ENCODE measurements at regions not wholly inside any gene's neighbourhood (a gene's known extent, or its start where the extent isn't known, plus 50 kb on each side); places are given as distances from the start of the nearest gene placed in this dataset.

GRCh38 chr2:220815698-220816097 lies 756.4 kb downstream of the EPHA4 start:
- Histone ChIP-seq H3K18ac (ENCODE audit: insufficient read length, low read depth, low read length) (no peak overlapping the region), H3T11ph (ENCODE audit: low read length) (no peak overlapping the region), H3K14ac (ENCODE audit: insufficient read depth, low read length) (no peak overlapping the region), H2BK12ac (ENCODE audit: insufficient read length, low read depth, low read length) (no peak overlapping the region), H4K20me1 (ENCODE audit: control insufficient read depth, insufficient read depth, insufficient read length) (no peaks in the 10 kb centered on the region), H3K79me2 (ENCODE audit: insufficient read depth, low read length) (no peaks in the 10 kb centered on the region), H2BK5ac (ENCODE audit: insufficient read length, low read length) (no peak overlapping the region), H2BK120ac (ENCODE audit: low read depth, low read length, poor library complexity, severe bottlenecking) (no peak overlapping the region), H4K91ac (ENCODE audit: insufficient read length, low read depth, low read length) (no peak overlapping the region), H2BK20ac (ENCODE audit: low read depth, low read length, poor library complexity, severe bottlenecking) (no peak overlapping the region), H3K9ac (ENCODE audit: extremely low read depth, insufficient read length, low read length) (no peak overlapping the region), H3K27me3 (ENCODE audit: insufficient read depth, low read length) (no peaks in the 10 kb centered on the region), H3K23me2 (ENCODE audit: insufficient read length, low read depth, low read length, poor library complexity, severe bottlenecking) (no peaks in the 10 kb centered on the region), H2BK15ac (ENCODE audit: low read depth, low read length) (no peak overlapping the region), H4K8ac (replicated peaks; ENCODE audit: insufficient read length, low read depth, low read length) (no peak overlapping the region), H3K56ac (ENCODE audit: insufficient read length, low read depth, low read length) (no peak overlapping the region), H3K4me1 (ENCODE audit: insufficient read depth, low read length) (no peaks in the 10 kb centered on the region), H2AK5ac (ENCODE audit: insufficient read length, low read length) (no peak overlapping the region), H2AFZ (ENCODE audit: low read length) (no peak overlapping the region), H3K23ac (ENCODE audit: insufficient read length, low read depth, low read length) (no peak overlapping the region), H3K27ac (ENCODE audit: insufficient read length, low read depth, low read length) (no peak overlapping the region), H3K9me3 (ENCODE audit: control insufficient read depth, low read depth, low read length) (no peaks in the 10 kb centered on the region), H3K79me1 (ENCODE audit: insufficient read depth, low read depth, low read length, poor library complexity, severe bottlenecking) (no peaks in the 10 kb centered on the region), H3K4ac (ENCODE audit: low read depth, low read length) (no peak overlapping the region), H4K5ac (ENCODE audit: insufficient read length, low read depth, low read length) (no peak overlapping the region), H3K4me2 (ENCODE audit: insufficient read depth, insufficient read length, low read length) (no peak overlapping the region)
- H3K4me1 Mint-ChIP-seq, result no peaks in the 10 kb centered on the region
- peaks cover 9 to 12% of the 10 kb centered on the region in 2 experiments; a peak in 4 of 5 replicates for H3K9me3 Mint-ChIP-seq
- H3K27ac Mint-ChIP-seq, result no peak overlapping the region
- no peak overlapping the region for H3K4me3 Mint-ChIP-seq
- no peak for TF ChIP-seq CTCF (conservative IDR thresholded peaks at IDR 0.05)
- no peaks in the 10 kb centered on the region for H3K27me3 Mint-ChIP-seq (ENCODE audit: low read depth)
- WGBS (ENCODE audit: extremely low coverage, insufficient read length, low lambda C conversion rate), result no CpG with 5 or more reads among the region's 2 CpGs
- H3K36me3 Mint-ChIP-seq (ENCODE audit: insufficient read depth in 1 of 3, low read depth in 3 of 3), result 0 out of 7 replicates have a peak, but pooled peaks cover 0 to 5% (median 0%) of the 10 kb centered on the region in 3 experiments
- DNase-seq, result no peak
